PC-3 (cell line): ENCODE measurements at regions not wholly inside any gene's neighbourhood (a gene's known extent, or its start where the extent isn't known, plus 50 kb on each side); places are given as distances from the start of the nearest gene placed in this dataset.

Experiments
- EZH2 ChIP-seq: fragments of 300-600 bp; sonication (generic); IDR thresholded peaks from one replicate; pipeline ENCODE4 v1.6.1; 2017; ENCODE audit warnings: antibody characterized with exemption, mild to moderate bottlenecking, low read length; ENCODE audit not compliant: unreplicated experiment
- TF ChIP-seq, protein P1 (sequence below): fragments of 300-600 bp; sonication (generic); conservative IDR thresholded peaks from 2 replicates; pipeline ENCODE4 v1.5.1; 2017; ENCODE audit warnings: antibody characterized with exemption, low read depth, mild to moderate bottlenecking, low read length

- TF ChIP-seq, protein P1, sequence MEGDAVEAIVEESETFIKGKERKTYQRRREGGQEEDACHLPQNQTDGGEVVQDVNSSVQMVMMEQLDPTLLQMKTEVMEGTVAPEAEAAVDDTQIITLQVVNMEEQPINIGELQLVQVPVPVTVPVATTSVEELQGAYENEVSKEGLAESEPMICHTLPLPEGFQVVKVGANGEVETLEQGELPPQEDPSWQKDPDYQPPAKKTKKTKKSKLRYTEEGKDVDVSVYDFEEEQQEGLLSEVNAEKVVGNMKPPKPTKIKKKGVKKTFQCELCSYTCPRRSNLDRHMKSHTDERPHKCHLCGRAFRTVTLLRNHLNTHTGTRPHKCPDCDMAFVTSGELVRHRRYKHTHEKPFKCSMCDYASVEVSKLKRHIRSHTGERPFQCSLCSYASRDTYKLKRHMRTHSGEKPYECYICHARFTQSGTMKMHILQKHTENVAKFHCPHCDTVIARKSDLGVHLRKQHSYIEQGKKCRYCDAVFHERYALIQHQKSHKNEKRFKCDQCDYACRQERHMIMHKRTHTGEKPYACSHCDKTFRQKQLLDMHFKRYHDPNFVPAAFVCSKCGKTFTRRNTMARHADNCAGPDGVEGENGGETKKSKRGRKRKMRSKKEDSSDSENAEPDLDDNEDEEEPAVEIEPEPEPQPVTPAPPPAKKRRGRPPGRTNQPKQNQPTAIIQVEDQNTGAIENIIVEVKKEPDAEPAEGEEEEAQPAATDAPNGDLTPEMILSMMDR = no peak
- TF ChIP-seq EZH2 = no peak
Measured at GRCh38 chr2:16932826-16933225, 267.2 kb upstream of the CYRIA start.
